Uterus (tissue), 3 donors: ENCODE measurements at regions not wholly inside any gene's neighbourhood (a gene's known extent, or its start where the extent isn't known, plus 50 kb on each side); places are given as distances from the start of the nearest gene placed in this dataset.
"Not testable (repeated sequence)": the region's sequence is repeated elsewhere in the genome, so short reads cannot be mapped to it uniquely, and the experiment has no call there.

ENCODE experiments used
- DNase-seq, 2 donors: peaks; one replicate each; pipeline ENCODE4 v3.0.0-alpha.2; 2019 to 2020
- H3K27ac ChIP-seq, 2 donors: fragments of 200-600 bp; sonication (generic); 1 replicate in 1 of 2; 2 replicates in 1 of 2; pipeline ENCODE4 v1.5.1; 2016 to 2018
- H3K27me3 ChIP-seq, 2 donors: fragments of 200-600 bp; sonication (generic); one replicate each; pipeline ENCODE4 v1.5.1; 2018 to 2019; ENCODE audit warnings: control low read depth in 1 of 2
- H3K36me3 ChIP-seq, 2 donors: fragments of 200-600 bp; sonication (generic); one replicate each; pipeline ENCODE4 v1.5.1; 2019; ENCODE audit warnings: control low read depth in 1 of 2
- H3K4me1 ChIP-seq, 2 donors: fragments of 200-600 bp; sonication (generic); one replicate each; pipeline ENCODE4 v1.5.1; 2018 to 2019; ENCODE audit warnings: control low read depth in 1 of 2
- H3K4me3 ChIP-seq, 2 donors: fragments of 200-600 bp; sonication (generic); 1 replicate in 1 of 2; 2 replicates in 1 of 2; pipeline ENCODE4 v1.5.1; 2018 to 2019; ENCODE audit warnings: mild to moderate bottlenecking in 1 of 2
- H3K9me3 ChIP-seq, 2 donors: fragments of 200-600 bp; sonication (generic); one replicate each; pipeline ENCODE4 v1.5.1; 2019; ENCODE audit warnings: control low read depth in 1 of 2
- POLR2A ChIP-seq, 2 donors: fragments of 450-650 bp; IDR thresholded peaks; one replicate each; pipeline ENCODE4 v1.6.1; 2016; ENCODE audit warnings: antibody characterized with exemption in 2 of 2, mild to moderate bottlenecking in 1 of 2, moderate library complexity in 1 of 2
- intact Hi-C: fragments of 100-400 bp; cut with DNase I; formaldehyde crosslinking; loops from one replicate; pipeline ENCODE4 v1.15.1; 2023; ENCODE audit warnings: low total_unique reads
- TF ChIP-seq, protein P1 (sequence below), 4 experiments: fragments of 200-600 bp in 2 of 4; fragments of 450-650 bp in 2 of 4; sonication (generic) in 2 of 4; IDR thresholded peaks; one replicate each; pipeline ENCODE4 v1.5.1; 2016 to 2019; ENCODE audit warnings: antibody characterized with exemption in 4 of 4, mild to moderate bottlenecking in 2 of 4, moderate library complexity in 1 of 4
- donor health status: DM: yes; HTN: yes; CAD: no.

DNA sequence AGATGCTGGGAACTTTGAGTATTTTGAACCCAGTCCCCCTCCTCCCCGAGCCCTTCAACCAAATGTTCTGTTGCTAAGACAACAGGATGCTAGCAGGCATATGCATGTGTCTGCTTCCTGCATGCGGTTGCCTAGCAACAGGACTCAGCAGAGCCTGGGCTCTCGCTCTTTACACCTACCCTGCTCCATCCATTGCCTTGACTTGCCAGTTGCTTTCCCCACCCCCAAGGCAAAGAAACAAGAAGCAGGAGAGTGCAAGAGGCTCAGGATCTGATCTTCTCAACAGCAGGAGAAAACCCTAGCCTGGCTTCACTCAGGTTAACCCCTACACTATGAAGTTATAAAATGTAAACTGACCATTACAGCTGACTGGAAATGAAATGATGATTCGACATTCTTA, 393.0 kb downstream of the IGSF11 start:
- Histone ChIP-seq H3K4me3 (no peak overlapping the region), H3K36me3 (no peaks in the 10 kb centered on the region), H3K4me1 (no peaks in the 10 kb centered on the region), H3K27ac (no peak overlapping the region), H3K27me3 (no peaks in the 10 kb centered on the region), H3K9me3 (no peaks in the 10 kb centered on the region)
- TF ChIP-seq POLR2A (IDR thresholded peaks at IDR 0.05): no peak
- TF ChIP-seq, protein P1, sequence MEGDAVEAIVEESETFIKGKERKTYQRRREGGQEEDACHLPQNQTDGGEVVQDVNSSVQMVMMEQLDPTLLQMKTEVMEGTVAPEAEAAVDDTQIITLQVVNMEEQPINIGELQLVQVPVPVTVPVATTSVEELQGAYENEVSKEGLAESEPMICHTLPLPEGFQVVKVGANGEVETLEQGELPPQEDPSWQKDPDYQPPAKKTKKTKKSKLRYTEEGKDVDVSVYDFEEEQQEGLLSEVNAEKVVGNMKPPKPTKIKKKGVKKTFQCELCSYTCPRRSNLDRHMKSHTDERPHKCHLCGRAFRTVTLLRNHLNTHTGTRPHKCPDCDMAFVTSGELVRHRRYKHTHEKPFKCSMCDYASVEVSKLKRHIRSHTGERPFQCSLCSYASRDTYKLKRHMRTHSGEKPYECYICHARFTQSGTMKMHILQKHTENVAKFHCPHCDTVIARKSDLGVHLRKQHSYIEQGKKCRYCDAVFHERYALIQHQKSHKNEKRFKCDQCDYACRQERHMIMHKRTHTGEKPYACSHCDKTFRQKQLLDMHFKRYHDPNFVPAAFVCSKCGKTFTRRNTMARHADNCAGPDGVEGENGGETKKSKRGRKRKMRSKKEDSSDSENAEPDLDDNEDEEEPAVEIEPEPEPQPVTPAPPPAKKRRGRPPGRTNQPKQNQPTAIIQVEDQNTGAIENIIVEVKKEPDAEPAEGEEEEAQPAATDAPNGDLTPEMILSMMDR (IDR thresholded peaks at IDR 0.05): no peak
- DNase-seq: no peak
- intact Hi-C loops: no loop called here

DNA sequence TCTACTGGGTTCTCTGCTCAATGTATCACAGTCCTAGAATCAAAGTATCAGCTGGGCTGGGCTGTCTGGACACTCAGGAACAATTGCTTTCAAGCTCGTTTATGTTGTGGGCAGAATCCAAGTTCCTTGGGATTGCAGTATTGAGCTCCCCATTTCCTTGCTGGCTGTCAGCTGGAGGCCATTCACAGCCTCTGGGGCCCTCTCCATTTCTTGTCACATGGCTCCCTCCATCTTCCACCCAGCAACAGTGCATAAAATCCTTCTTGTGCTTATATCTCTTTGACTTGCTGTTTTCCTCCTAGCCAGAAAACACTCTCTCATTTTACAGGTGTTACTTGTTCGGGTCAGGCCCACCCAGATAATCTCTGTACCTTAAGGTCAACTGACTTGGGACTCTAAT, 363.5 kb downstream of the IGSF11 start:
- Histone ChIP-seq H3K4me3 (no peak overlapping the region), H3K27ac (no peak overlapping the region), H3K4me1 (no peaks in the 10 kb centered on the region), H3K27me3 (no peaks in the 10 kb centered on the region), H3K9me3 (no peaks in the 10 kb centered on the region), H3K36me3 (no peaks in the 10 kb centered on the region)
- no peak for DNase-seq
- intact Hi-C loops: no loop called here
- no peak for TF ChIP-seq POLR2A (IDR thresholded peaks at IDR 0.05)
- TF ChIP-seq, protein P1 (IDR thresholded peaks at IDR 0.05): no peak

DNA sequence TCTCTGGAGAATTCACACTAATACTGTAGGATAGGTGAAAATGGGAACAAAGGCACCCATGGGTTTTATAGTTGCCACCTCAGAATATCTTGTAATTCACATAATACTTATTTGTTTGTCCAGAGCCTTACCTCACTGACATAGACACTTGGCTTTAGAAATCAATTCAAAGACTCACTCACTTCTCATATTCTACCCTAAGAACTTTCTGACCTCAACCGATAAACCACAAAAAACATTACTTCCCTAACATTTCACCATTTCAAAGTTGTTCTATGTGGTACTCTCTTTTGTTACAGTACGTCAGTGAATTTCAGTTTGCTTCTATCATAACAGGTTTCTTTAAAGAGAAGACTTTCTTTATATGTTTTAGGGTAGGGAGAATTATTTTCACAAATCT, 359.3 kb downstream of the IGSF11 start:
- no peak for DNase-seq
- H3K27me3 ChIP-seq: no peaks in the 10 kb centered on the region
- intact Hi-C loops: no loop called here
- no peak overlapping the region for H3K27ac ChIP-seq
- no peaks in the 10 kb centered on the region for H3K9me3 ChIP-seq
- H3K4me3 ChIP-seq: no peak overlapping the region
- H3K36me3 ChIP-seq: no peaks in the 10 kb centered on the region
- TF ChIP-seq, protein P1 (IDR thresholded peaks at IDR 0.05): no peak
- TF ChIP-seq POLR2A (IDR thresholded peaks at IDR 0.05): no peak
- no peaks in the 10 kb centered on the region for H3K4me1 ChIP-seq

DNA sequence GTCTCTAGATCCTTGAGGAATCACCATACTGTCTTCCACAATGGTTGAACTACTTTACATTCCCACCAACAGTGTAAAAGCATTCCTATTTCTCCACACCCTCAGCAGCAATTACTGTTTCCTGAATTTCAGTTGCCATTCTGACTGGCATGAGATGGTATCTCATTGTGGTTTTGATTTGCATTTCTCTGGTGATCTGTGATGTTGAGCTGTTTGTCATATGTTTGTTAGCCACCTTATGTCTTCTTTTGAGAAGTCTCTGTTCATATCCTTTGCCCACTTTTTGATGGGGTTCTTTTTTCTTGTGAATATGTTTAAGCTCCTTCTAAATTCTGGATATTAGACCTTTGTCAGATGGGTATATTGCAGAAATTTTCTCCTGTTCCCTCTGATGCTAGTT, 356.0 kb downstream of the IGSF11 start:
- H3K9me3 ChIP-seq, H3K27ac ChIP-seq, H3K36me3 ChIP-seq, H3K4me1 ChIP-seq, H3K27me3 ChIP-seq, H3K4me3 ChIP-seq, intact Hi-C loops, DNase-seq: not testable (repeated sequence)

DNA sequence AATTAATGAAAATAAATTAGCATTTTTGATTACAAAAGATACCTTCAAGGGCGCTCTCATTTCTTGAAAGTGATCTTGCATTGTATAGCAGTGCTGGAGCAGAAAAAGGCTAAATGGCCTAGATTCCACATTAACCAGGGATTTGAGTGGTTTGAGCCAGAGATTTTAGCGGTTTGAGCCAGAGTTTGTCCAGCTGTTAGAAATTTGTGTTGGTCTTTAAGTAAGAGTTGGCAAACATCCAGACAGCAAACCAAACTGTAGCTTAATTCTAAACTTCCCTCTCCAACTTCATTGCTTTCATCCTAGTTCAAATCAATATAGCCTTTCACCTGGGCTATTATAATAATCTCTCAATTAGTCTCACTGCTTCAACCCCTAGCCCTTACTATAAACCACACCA, 351.7 kb downstream of the IGSF11 start:
- Histone ChIP-seq H3K9me3 (no peaks in the 10 kb centered on the region), H3K4me3 (no peak overlapping the region)
- TF ChIP-seq, protein P1 (IDR thresholded peaks at IDR 0.05): no peak
- no peak for TF ChIP-seq POLR2A (IDR thresholded peaks at IDR 0.05)

DNA sequence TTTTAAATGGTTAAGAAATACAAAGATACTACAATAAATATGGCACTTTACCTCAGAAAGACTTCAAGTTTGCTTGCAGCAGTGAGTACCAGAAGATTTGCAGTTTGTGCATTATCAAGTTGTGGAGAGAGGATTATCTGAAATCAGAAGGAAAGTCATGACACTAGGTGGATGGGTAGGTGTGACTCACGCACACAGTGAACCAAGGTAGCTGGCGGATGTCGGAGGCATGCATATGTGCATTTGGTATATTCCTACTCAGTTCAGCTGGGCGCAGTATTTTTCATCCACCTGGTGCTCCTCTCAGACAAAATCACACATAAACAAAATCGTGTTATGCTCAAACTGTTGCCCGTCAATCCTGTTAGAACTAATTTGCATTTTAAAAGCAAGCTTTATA, 351.0 kb downstream of the IGSF11 start:
- no peak for DNase-seq
- no peaks in the 10 kb centered on the region for H3K9me3 ChIP-seq
- TF ChIP-seq POLR2A (IDR thresholded peaks at IDR 0.05): no peak
- intact Hi-C loops: no loop called here
- H3K4me1 ChIP-seq: no peaks in the 10 kb centered on the region
- no peaks in the 10 kb centered on the region for H3K36me3 ChIP-seq
- no peak overlapping the region for H3K4me3 ChIP-seq
- H3K27me3 ChIP-seq: no peaks in the 10 kb centered on the region
- H3K27ac ChIP-seq: no peak overlapping the region

More for the DNA sequence above, 351.7 kb downstream of the IGSF11 start:
- Histone ChIP-seq H3K27ac (no peak overlapping the region), H3K36me3 (no peaks in the 10 kb centered on the region), H3K27me3 (no peaks in the 10 kb centered on the region), H3K4me1 (no peaks in the 10 kb centered on the region)
- intact Hi-C loops: no loop called here
- DNase-seq: no peak
